ENCODE measurements at regions not wholly inside any gene's neighbourhood (a gene's known extent, or its start where the extent isn't known, plus 50 kb on each side); places are given as distances from the start of the nearest gene placed in this dataset.

- TF ChIP-seq EP300 (IDR thresholded peaks at IDR 0.05) (no peak), CTCF (IDR thresholded peaks at IDR 0.05) (no peak), POLR2A (IDR thresholded peaks at IDR 0.05) (no peak)
Measured at GRCh38 chr5:125464847-125465432, 718.5 kb upstream of the ZNF608 start.

Data from suprapubic skin (tissue), 3 donors.